Spleen (tissue), 7 donors: ENCODE measurements at regions not wholly inside any gene's neighbourhood (a gene's known extent, or its start where the extent isn't known, plus 50 kb on each side); places are given as distances from the start of the nearest gene placed in this dataset.

Experiments
- POLR2A ChIP-seq, 3 donors: fragments of 450-650 bp; IDR thresholded peaks; one replicate each; pipeline ENCODE4 v1.5.1; 2017; ENCODE audit warnings: antibody characterized with exemption in 3 of 3, mild to moderate bottlenecking in 1 of 3
- POLR2AphosphoS5 ChIP-seq, 3 donors: sonication (generic); formaldehyde crosslinking; IDR thresholded peaks; one replicate each; pipeline ENCODE4 v1.5.1; 2017; ENCODE audit warnings: antibody characterized with exemption in 3 of 3
- TF ChIP-seq, protein P1 (sequence below), 11 experiments: fragments of 200-600 bp in 7 of 11; fragments of 450-650 bp in 4 of 11; sonication (generic) in 4 of 11; IDR thresholded peaks in 8 of 11; conservative IDR thresholded peaks in 3 of 11; 1 replicate in 7 of 11; 2 replicates in 4 of 11; pipeline versions ENCODE4 v1.4.0 to v1.8.0; 2016 to 2021; ENCODE audit warnings: antibody characterized with exemption in 11 of 11, inconsistent platforms in 4 of 11, mild to moderate bottlenecking in 1 of 11
- donor health status: DM: no; HTN: no; CAD: no; lungs with moderate emphysema.
- donor health status: DM: no; HTN: no; CAD: no.
- donor health status: DM: no; HTN: no; CAD: no.

DNA sequence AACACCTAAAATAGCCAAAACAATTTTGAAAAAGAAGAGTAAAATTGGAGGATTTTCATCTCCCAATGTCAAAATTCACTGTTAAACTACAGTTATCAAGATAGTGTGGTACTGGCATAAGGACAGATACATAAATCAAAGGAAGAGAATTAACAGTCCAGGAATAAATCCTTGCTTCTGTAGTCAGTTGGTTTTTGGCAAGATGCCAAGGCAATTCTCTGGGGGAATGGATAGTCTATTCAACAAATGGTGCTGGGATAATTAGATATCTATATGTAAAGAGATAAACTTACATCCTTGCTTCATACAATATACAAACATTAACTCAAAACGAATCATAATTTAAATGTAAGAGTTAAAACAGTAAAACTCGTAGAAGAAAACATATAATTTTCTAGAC, 57.9 kb upstream of the SELENOK start:
- TF ChIP-seq, protein P1, sequence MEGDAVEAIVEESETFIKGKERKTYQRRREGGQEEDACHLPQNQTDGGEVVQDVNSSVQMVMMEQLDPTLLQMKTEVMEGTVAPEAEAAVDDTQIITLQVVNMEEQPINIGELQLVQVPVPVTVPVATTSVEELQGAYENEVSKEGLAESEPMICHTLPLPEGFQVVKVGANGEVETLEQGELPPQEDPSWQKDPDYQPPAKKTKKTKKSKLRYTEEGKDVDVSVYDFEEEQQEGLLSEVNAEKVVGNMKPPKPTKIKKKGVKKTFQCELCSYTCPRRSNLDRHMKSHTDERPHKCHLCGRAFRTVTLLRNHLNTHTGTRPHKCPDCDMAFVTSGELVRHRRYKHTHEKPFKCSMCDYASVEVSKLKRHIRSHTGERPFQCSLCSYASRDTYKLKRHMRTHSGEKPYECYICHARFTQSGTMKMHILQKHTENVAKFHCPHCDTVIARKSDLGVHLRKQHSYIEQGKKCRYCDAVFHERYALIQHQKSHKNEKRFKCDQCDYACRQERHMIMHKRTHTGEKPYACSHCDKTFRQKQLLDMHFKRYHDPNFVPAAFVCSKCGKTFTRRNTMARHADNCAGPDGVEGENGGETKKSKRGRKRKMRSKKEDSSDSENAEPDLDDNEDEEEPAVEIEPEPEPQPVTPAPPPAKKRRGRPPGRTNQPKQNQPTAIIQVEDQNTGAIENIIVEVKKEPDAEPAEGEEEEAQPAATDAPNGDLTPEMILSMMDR (IDR thresholded peaks at IDR 0.05 in 8 of 11, conservative IDR thresholded peaks at IDR 0.05 in 3 of 11) = no peak
- TF ChIP-seq POLR2AphosphoS5 (IDR thresholded peaks at IDR 0.05) = no peak
- TF ChIP-seq POLR2A (IDR thresholded peaks at IDR 0.05) = no peak
